Type B pancreatic cell (in vitro differentiated cells): ENCODE measurements at regions not wholly inside any gene's neighbourhood (a gene's known extent, or its start where the extent isn't known, plus 50 kb on each side); places are given as distances from the start of the nearest gene placed in this dataset.

Source experiments
- DNase-seq: peaks from one replicate; pipeline ENCODE4 v3.0.0; 2021; ENCODE audit warnings: mixed read lengths; ENCODE audit not compliant: unreplicated experiment; ENCODE audit errors: extremely low spot score
- H3K27ac Mint-ChIP-seq: 2 replicates; pipeline ENCODE4 v1.8.0; 2021; ENCODE audit warnings: mild to moderate bottlenecking, mixed read lengths
- H3K27me3 Mint-ChIP-seq: 2 replicates; pipeline ENCODE4 v1.8.0; 2021; ENCODE audit warnings: mixed read lengths
- H3K36me3 Mint-ChIP-seq: 2 replicates; pipeline ENCODE4 v1.8.0; 2021; ENCODE audit warnings: mixed read lengths
- H3K4me1 Mint-ChIP-seq: one replicate; pipeline ENCODE4 v1.8.0; 2021; ENCODE audit warnings: mixed read lengths; ENCODE audit not compliant: unreplicated experiment
- H3K4me3 Mint-ChIP-seq: 2 replicates; pipeline ENCODE4 v1.8.0; 2021; ENCODE audit warnings: mild to moderate bottlenecking, mixed read lengths
- H3K9me3 Mint-ChIP-seq: 2 replicates; pipeline ENCODE4 v1.8.0; 2021; ENCODE audit warnings: mixed read lengths
- CTCF ChIP-seq: fragments of 200-600 bp; sonication (generic); conservative IDR thresholded peaks from 2 replicates; pipeline ENCODE4 v1.5.0; 2021; ENCODE audit warnings: antibody characterized with exemption, mild to moderate bottlenecking

- Mint-ChIP-seq H3K27ac (no peak overlapping the region), H3K27me3 (no peaks in the 10 kb centered on the region), H3K4me3 (no peak overlapping the region)
Observed at GRCh38 chr5:54820346-54821134, 164.9 kb downstream of the ESM1 start.

GRCh38 chr5:54807421-54807820 is 178.0 kb downstream of the ESM1 start:
- no peaks in the 10 kb centered on the region for H3K27me3 Mint-ChIP-seq
- H3K27ac Mint-ChIP-seq = peak overlapping the region; percentile 97
- TF ChIP-seq CTCF = no peak
- H3K4me1 Mint-ChIP-seq = peaks cover 14% of the 10 kb centered on the region
- H3K4me3 Mint-ChIP-seq = no peak overlapping the region
- H3K36me3 Mint-ChIP-seq = no peaks in the 10 kb centered on the region
- DNase-seq = no peak
- peaks cover 9% of the 10 kb centered on the region for H3K9me3 Mint-ChIP-seq

More at GRCh38 chr5:54820346-54821134, 164.9 kb downstream of the ESM1 start:
- DNase-seq = no peak
- H3K36me3 Mint-ChIP-seq = no peaks in the 10 kb centered on the region
- TF ChIP-seq CTCF = no peak
- H3K4me1 Mint-ChIP-seq = peaks cover 6% of the 10 kb centered on the region
- peaks cover 4% of the 10 kb centered on the region for H3K9me3 Mint-ChIP-seq

GRCh38 chr5:54804521-54804920 is 180.9 kb downstream of the ESM1 start:
- no peaks in the 10 kb centered on the region for H3K27me3 Mint-ChIP-seq
- peaks cover 9% of the 10 kb centered on the region for H3K9me3 Mint-ChIP-seq
- no peak for TF ChIP-seq CTCF
- no peak for DNase-seq
- no peak overlapping the region for H3K4me3 Mint-ChIP-seq
- H3K27ac Mint-ChIP-seq = no peak overlapping the region
- H3K36me3 Mint-ChIP-seq = no peaks in the 10 kb centered on the region
- H3K4me1 Mint-ChIP-seq = peaks cover 14% of the 10 kb centered on the region

- H3K4me3 Mint-ChIP-seq = no peak overlapping the region
- H3K27ac Mint-ChIP-seq = no peak overlapping the region
- no peak for DNase-seq
- H3K4me1 Mint-ChIP-seq = peaks cover 14% of the 10 kb centered on the region
- H3K9me3 Mint-ChIP-seq = peaks cover 9% of the 10 kb centered on the region
- no peak for TF ChIP-seq CTCF
- no peaks in the 10 kb centered on the region for H3K36me3 Mint-ChIP-seq
- H3K27me3 Mint-ChIP-seq = no peaks in the 10 kb centered on the region
Observed at GRCh38 chr5:54804086-54804485, 181.3 kb downstream of the ESM1 start.

- H3K9me3 Mint-ChIP-seq = peaks cover 5% of the 10 kb centered on the region
- no peaks in the 10 kb centered on the region for H3K36me3 Mint-ChIP-seq
- no peaks in the 10 kb centered on the region for H3K27me3 Mint-ChIP-seq
- H3K4me1 Mint-ChIP-seq = peaks cover 14% of the 10 kb centered on the region
- no peak for TF ChIP-seq CTCF
- no peak for DNase-seq
- no peak overlapping the region for H3K4me3 Mint-ChIP-seq
- no peak overlapping the region for H3K27ac Mint-ChIP-seq
Observed at GRCh38 chr5:54803471-54804011, 181.9 kb downstream of the ESM1 start.
